Pancreas (tissue), 10 donors: ENCODE measurements at regions not wholly inside any gene's neighbourhood (a gene's known extent, or its start where the extent isn't known, plus 50 kb on each side); places are given as distances from the start of the nearest gene placed in this dataset.

ENCODE experiments used
- ATAC-seq, 4 donors: fragments of 200-7000 bp; cut with Tn5 transposase; one replicate each; pipeline versions ENCODE4 v1.8.0 to v1.9.1; 2020; ENCODE audit warnings: mild to moderate bottlenecking in 4 of 4, moderate library complexity in 4 of 4
- DNase-seq, 6 donors: peaks; one replicate each; pipeline ENCODE4 v3.0.0-alpha.2; 2020
- FAIRE-seq: peaks from 2 replicates; lab custom pipeline; 2012; peaks lifted over from hg19 to GRCh38; lab: Jason Lieb, UNC
- H3K27ac ChIP-seq, 4 donors: fragments of 200-600 bp; sonication (generic); 1 replicate in 3 of 4; 2 replicates in 1 of 4; pipeline versions ENCODE4 v1.5.0 to v1.8.0; 2020
- H3K27me3 ChIP-seq, 4 donors: fragments of 200-600 bp; one replicate each; pipeline ENCODE4 v1.8.0; 2021
- H3K36me3 ChIP-seq, 3 donors: fragments of 200-600 bp; sonication (generic) in 1 of 3; one replicate each; pipeline versions ENCODE4 v1.5.0 to v1.8.0; 2020 to 2021
- H3K4me1 ChIP-seq, 3 donors: fragments of 200-600 bp; one replicate each; pipeline ENCODE4 v1.8.0; 2021
- H3K4me3 ChIP-seq, 4 donors: fragments of 200-600 bp; sonication (generic) in 2 of 4; one replicate each; pipeline versions ENCODE4 v1.5.0 to v1.8.0; 2020 to 2021
- H3K9me3 ChIP-seq, 4 donors: fragments of 200-600 bp; one replicate each; pipeline ENCODE4 v1.8.0; 2021
- CTCF ChIP-seq, 4 donors: fragments of 200-600 bp; sonication (generic) in 3 of 4; IDR thresholded peaks; one replicate each; pipeline versions ENCODE4 v1.5.0 to v1.8.0; 2021; ENCODE audit warnings: antibody characterized with exemption in 4 of 4
- WGBS, 2 donors: extraction: QIAGEN DNeasy Blood & Tissue Kit; methylation state at CpG; one replicate each; pipeline ENCODE4 v1.1.7; 2013; 5-methylcytosine and 5-hydroxymethylcytosine counted together
- intact Hi-C, 3 donors: fragments of 100-400 bp; cut with DNase I; formaldehyde crosslinking; loops; one replicate each; pipeline versions ENCODE4 v1.11.1 to v1.14.2; 2022
- donor health status: healthy with polysubstance abuse.
- donor health status: DM: no; HTN: no; CAD: no; lungs with moderate emphysema.
- donor health status: DM: no; HTN: no; CAD: no.
- donor health status: control.
- donor health status: control.
- donor health status: Bipolar disorder and iron deficiency.
- donor health status: DM: yes; HTN: yes; CAD: no.
- donor health status: DM: no; HTN: no; CAD: no.
- donor health status: DM: no; HTN: no; CAD: no.
- donor health status: DM: yes; HTN: yes; CAD: no.

- FAIRE-seq (no peak), DNase-seq (no peak), ATAC-seq (no peak)
- WGBS, 2 donors = 50 to 77% methylated on average over 2 of the region's 2 CpGs
- H3K27ac ChIP-seq = no peak overlapping the region
- H3K4me3 ChIP-seq = no peak overlapping the region
- no peaks in the 10 kb centered on the region for H3K27me3 ChIP-seq
- intact Hi-C loops = no loop called here
- TF ChIP-seq CTCF (IDR thresholded peaks at IDR 0.05) = no peak
- H3K36me3 ChIP-seq = no peaks in the 10 kb centered on the region
- H3K4me1 ChIP-seq = no peaks in the 10 kb centered on the region
- no peaks in the 10 kb centered on the region for H3K9me3 ChIP-seq
These were observed 491.0 kb downstream of the NAV3 start for GRCh38 chr12:78321696-78322095.

- Histone ChIP-seq H3K4me3 (no peak overlapping the region), H3K27me3 (no peaks in the 10 kb centered on the region), H3K4me1 (no peaks in the 10 kb centered on the region), H3K36me3 (no peaks in the 10 kb centered on the region), H3K27ac (no peak overlapping the region), H3K9me3 (no peaks in the 10 kb centered on the region)
- ATAC-seq (no peak), FAIRE-seq (no peak), DNase-seq (no peak)
- intact Hi-C loops = no loop called here
- no peak for TF ChIP-seq CTCF (IDR thresholded peaks at IDR 0.05)
These were observed 492.5 kb downstream of the NAV3 start for GRCh38 chr12:78323226-78323625.

GRCh38 chr12:78324234-78324633, 493.5 kb downstream of the NAV3 start:
- WGBS, 2 donors = 21 to 40% methylated on average over 2 of the region's 2 CpGs
- TF ChIP-seq CTCF (IDR thresholded peaks at IDR 0.05) = no peak

GRCh38 chr12:78328524-78328923, 497.8 kb downstream of the NAV3 start:
- no peak for FAIRE-seq
- intact Hi-C loops = no loop called here
- WGBS, 2 donors = 57 to 81% methylated on average over 4 of the region's 4 CpGs

More at GRCh38 chr12:78324234-78324633, 493.5 kb downstream of the NAV3 start:
- DNase-seq (no peak), FAIRE-seq (no peak), ATAC-seq (no peak)
- intact Hi-C loops = no loop called here
- no peak overlapping the region for H3K4me3 ChIP-seq
- H3K9me3 ChIP-seq = no peaks in the 10 kb centered on the region
- H3K27ac ChIP-seq = no peak overlapping the region
- H3K27me3 ChIP-seq = no peaks in the 10 kb centered on the region
- H3K36me3 ChIP-seq = no peaks in the 10 kb centered on the region
- H3K4me1 ChIP-seq = no peaks in the 10 kb centered on the region

GRCh38 chr12:78330131-78330530, 499.4 kb downstream of the NAV3 start:
- no peaks in the 10 kb centered on the region for H3K27me3 ChIP-seq
- DNase-seq (no peak), FAIRE-seq (no peak), ATAC-seq (no peak)
- intact Hi-C loops = no loop called here
- TF ChIP-seq CTCF (IDR thresholded peaks at IDR 0.05) = no peak
- H3K27ac ChIP-seq = no peak overlapping the region
- H3K4me3 ChIP-seq = no peak overlapping the region
- no peaks in the 10 kb centered on the region for H3K9me3 ChIP-seq
- H3K4me1 ChIP-seq = no peaks in the 10 kb centered on the region
- WGBS, 2 donors = 86 to 92% methylated on average over 1 of the region's 1 CpG
- H3K36me3 ChIP-seq = no peaks in the 10 kb centered on the region

More at GRCh38 chr12:78328524-78328923, 497.8 kb downstream of the NAV3 start:
- H3K4me1 ChIP-seq = no peaks in the 10 kb centered on the region
- no peaks in the 10 kb centered on the region for H3K9me3 ChIP-seq
- no peaks in the 10 kb centered on the region for H3K27me3 ChIP-seq
- no peaks in the 10 kb centered on the region for H3K36me3 ChIP-seq
- ATAC-seq = no peak
- no peak overlapping the region for H3K27ac ChIP-seq
- H3K4me3 ChIP-seq = no peak overlapping the region
- DNase-seq = no peak
- no peak for TF ChIP-seq CTCF (IDR thresholded peaks at IDR 0.05)
